Adrenal gland (tissue), 5 donors: ENCODE measurements at regions not wholly inside any gene's neighbourhood (a gene's known extent, or its start where the extent isn't known, plus 50 kb on each side); places are given as distances from the start of the nearest gene placed in this dataset.

Experiments
- CTCF ChIP-seq, 6 experiments: fragments of 450-650 bp in 4 of 6; fragments of 200-600 bp in 2 of 6; sonication (generic) in 1 of 6; IDR thresholded peaks; 1 replicate in 5 of 6; 2 replicates in 1 of 6; pipeline versions ENCODE4 v1.5.1 to v1.8.0; 2016 to 2021; ENCODE audit warnings: antibody characterized with exemption in 6 of 6, mild to moderate bottlenecking in 2 of 6, moderate library complexity in 1 of 6
- POLR2A ChIP-seq, 2 donors: fragments of 450-650 bp; IDR thresholded peaks; one replicate each; pipeline ENCODE4 v1.6.1; 2017; ENCODE audit warnings: antibody characterized with exemption in 2 of 2, mild to moderate bottlenecking in 2 of 2, moderate library complexity in 1 of 2
- donor health status: DM: no; HTN: no; CAD: no.

- no peak for TF ChIP-seq CTCF (IDR thresholded peaks at IDR 0.05)
- no peak for TF ChIP-seq POLR2A (IDR thresholded peaks at IDR 0.05)
Measured at GRCh38 chr4:179124419-179124818, 1682.2 kb upstream of the AGA start.
